GM12878 (cell line): ENCODE measurements at regions not wholly inside any gene's neighbourhood (a gene's known extent, or its start where the extent isn't known, plus 50 kb on each side); places are given as distances from the start of the nearest gene placed in this dataset.

Source experiments
- CTCF ChIP-seq, 3 experiments: IDR thresholded peaks in 2 of 3; conservative IDR thresholded peaks in 1 of 3; 2 replicates each; pipeline ENCODE4 v1.5.1; 2011; ENCODE audit warnings: low read depth in 3 of 3, low read length in 3 of 3, mild to moderate bottlenecking in 3 of 3, control low read depth in 2 of 3, moderate library complexity in 2 of 3, inconsistent platforms in 1 of 3, mixed read lengths in 1 of 3; ENCODE audit not compliant: control insufficient read depth in 2 of 3, insufficient read depth in 1 of 3; ENCODE audit errors: extremely low read depth in 1 of 3
- SIN3A ChIP-seq: IDR thresholded peaks from 2 replicates; pipeline ENCODE4 v1.6.1; 2012; ENCODE audit warnings: low read depth, low read length, improper control_type of control experiment
- SREBF2 ChIP-seq: IDR thresholded peaks from 2 replicates; pipeline ENCODE4 v1.6.1; 2012; ENCODE audit warnings: mild to moderate bottlenecking, low read length

DNA sequence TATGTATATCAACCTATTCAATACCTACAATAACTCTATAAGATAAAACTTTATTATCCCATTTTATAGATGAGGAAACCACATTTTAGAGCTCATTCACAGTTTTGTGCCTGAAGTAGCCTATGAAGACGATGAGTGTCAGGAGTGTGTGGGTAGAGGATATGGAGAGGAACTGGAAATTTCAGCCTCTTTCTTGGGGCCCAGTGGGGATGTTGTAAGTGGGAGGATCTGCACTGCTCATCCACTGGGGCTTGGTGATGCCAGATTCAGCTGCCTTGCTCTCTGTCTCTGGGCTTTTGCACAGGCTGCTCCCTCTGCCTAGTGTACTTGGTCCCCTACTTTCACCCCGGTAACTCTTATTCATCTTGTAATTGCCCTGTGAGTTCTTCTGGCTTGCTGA lies 194.7 kb downstream of the SREK1 start:
- TF ChIP-seq SREBF2 (no peak), SIN3A (no peak), CTCF (IDR thresholded peaks at IDR 0.05 in 2 of 3, conservative IDR thresholded peaks at IDR 0.05 in 1 of 3; ENCODE audit: control insufficient read depth in 2 of 3, extremely low read depth in 1 of 3, insufficient read depth in 1 of 3, low read depth in 3 of 3, low read length in 3 of 3) (no peak)
